ENCODE measurements at regions not wholly inside any gene's neighbourhood (a gene's known extent, or its start where the extent isn't known, plus 50 kb on each side); places are given as distances from the start of the nearest gene placed in this dataset.

DNA sequence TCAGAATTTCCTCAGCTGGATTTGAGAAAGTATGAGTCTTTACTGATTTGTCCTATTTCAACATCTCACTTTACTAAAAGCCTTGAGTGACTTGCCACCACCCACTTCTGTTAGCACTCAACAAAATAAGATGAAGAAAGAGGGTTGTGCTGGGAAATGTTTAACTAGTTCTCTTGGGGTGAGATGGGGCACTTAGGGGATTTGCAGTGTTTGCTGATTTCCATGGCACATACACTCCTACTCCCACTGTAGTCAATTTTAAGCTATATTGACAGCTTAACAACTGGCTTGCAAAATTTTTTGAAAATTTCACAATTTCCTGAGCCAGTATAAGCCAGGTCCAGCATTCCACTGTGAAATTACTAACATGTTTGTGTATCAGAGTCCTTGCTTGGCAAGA is 463.1 kb upstream of the ARHGEF26 start:
- no peak for DNase-seq (ENCODE audit: low spot score)

DNA sequence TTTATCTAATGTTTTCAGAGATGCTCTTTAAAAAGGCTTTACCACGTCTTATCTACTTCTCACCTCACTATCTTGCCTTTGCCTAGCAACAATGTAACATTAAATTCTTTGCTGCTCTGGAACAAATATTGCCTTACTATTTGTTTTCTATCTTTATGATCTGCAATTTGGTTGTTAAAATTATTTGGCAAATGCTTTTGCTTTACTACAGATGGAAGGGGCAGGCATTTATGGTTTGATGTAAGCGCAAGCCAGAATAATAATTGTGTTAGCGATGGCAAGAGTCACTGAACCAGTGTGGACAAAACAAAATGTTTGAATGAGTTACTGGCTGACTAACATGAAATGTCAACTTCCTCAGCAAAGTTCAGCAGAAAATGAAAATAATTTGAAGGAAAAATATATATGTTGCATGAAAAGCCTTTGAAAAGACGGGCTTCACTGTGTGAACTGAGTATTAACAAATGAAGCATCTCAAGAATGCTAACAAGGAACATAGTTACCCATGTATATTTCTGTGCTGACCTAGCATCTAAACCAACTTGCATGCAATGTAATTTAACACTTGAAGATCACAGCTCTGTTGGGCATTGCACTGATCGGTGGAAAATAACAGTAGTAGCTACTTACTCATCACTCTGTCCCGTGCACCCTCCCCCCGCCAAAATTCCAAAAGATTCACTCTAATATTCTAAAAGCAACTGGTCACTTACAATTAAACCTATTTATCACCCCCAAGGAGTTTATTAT is 454.0 kb upstream of the ARHGEF26 start:
- DNase-seq (ENCODE audit: low spot score): no peak

DNA sequence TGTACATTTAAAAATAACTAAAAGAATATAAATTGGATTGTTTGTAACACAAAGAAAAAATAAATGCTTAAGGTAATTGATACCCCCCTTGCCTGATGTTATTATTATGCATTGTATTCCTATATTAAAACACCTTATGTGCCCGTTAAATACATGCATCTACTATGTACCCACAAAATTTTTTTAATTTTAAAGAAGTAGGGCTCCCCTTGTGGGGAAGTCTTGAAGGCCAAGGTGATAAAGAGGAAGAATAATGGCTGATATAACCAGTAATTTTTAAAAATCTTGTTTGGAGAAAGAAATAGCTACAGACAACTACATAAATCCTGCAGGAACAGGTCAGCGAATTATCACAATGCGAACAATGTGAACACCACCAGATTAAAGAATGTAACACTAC is 451.7 kb upstream of the ARHGEF26 start:
- DNase-seq (ENCODE audit: low spot score): no peak

DNA sequence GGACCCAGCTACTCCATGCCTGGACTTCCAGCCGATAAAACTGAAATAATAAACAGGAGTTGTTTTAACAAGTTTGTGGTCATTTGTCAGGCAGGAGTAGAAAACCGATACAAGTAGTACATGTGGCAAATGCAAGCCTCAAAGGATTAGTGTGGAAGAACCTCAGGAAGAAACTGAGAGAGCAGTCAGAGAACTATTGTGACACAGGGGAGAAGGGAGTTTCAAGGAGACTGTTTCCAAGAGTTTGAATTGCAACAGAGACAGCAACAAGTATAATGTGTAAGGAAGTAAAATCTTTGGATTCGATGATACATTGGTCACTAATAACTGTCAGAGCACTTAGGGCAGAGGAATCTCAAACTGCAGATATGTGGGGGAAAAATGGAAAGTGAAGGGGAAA is 450.6 kb upstream of the ARHGEF26 start:
- no peak for DNase-seq (ENCODE audit: low spot score)

DNA sequence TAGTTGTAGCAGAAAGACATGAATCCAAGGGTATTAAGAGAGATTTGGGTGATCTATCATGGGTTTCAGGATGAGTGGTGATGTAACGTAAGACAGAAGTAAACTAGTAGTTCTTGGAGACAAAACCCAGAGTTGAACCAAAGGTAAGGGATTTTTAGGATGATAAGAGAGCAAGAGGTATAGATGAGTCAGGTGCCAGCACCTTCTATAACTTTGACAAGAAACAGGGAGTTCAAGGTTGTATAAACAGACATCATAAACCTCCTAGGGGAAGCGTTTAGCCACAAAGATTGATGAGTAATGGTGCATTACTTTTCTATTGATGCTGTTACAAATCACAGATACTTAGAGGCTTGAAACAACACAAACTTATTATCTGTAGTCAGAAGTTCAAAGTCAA is 447.3 kb upstream of the ARHGEF26 start:
- DNase-seq (ENCODE audit: low spot score): no peak

DNA sequence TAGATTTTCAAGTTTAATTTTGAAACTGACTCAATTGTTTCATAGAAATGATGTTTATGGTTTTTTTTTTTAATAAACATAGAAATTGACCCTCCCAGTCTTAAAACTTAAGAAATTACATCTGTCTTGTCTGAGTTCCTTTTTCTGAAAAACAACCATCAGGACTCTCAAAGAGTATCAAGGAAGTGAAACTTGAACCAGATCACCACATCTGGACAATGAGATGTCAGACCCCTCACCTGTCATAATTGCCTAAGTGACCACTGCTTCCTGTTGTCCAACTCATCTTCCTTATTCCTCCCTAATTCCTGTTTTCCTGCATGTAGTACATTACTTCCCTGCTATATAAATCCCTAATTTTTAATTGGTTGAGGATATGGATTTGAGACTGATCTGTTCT is 441.5 kb upstream of the ARHGEF26 start:
- no peak for DNase-seq (ENCODE audit: low spot score)

DNA sequence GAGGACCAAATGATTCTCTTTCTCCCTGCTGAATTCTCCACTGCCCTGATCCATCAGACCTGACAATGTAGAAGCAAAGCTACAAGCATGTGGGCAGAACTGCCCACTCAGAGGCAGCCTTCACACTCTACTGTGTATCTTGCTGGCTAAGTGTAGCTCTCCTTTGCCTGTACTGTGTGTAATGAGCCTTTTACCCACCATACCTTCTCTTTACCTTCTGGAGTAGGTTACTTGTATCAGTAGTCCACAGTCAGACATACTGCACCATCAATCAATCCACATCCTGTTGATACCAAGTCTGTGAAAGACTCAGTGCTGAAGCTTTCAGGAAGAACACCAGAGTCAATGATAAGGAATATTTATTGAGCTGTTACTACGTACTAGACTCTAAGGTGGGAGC is 440.7 kb upstream of the ARHGEF26 start:
- DNase-seq (ENCODE audit: low spot score): no peak

DNA sequence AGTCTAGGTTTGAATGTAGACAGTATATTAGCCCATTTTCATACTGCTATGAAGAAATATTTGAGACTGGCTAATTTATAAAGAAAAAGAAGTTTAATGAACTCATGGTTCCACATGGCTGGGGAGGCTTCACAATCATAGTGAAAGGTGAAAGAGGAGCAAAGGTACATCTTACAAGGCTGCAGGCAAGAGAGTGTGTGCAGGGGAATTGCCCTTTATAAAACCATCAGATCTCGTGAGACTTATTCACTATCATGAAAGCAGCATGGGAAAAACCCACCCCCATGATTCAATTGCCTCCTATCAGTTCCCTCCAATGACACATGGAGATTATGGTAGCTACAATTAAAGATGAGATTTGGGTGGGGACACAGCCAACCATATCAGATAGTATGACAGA is 440.1 kb upstream of the ARHGEF26 start:
- DNase-seq (ENCODE audit: low spot score): no peak

DNA sequence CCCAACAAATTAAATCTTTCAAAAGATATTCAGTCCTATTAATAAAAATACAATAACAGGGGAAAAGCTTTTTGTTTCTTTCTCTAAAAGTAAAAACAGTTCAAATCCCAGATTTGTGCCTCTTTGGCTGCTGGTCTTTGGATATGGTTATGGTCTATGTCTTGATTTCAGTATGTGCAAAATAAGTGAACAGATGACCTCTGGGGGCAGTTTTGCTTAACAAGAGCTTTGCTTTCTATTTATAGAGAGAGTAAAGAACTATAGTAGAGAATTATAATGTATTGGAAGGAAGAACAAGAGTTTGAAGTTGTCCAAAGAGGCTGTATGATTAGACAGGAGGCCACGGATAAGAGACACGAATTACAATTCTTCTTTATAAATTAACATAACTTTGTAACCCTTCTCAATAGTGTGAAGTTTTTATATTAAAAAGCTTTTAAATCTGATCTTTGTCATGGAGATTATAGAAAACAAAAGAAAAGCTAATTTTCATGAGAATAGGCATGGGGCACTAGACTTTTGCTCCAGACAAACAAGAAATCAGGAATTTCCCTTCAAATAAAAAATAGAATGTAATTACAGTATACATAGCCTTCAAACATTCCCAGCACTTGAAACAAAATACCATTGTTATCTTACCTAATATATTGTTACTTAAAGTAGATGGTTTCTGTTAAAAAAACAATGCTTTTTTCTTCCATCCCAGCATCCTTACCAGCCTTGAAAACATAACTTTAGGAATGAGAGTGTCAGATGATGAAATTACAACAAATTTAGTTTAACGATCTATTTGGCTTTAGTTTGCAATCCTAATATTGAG is 432.7 kb upstream of the ARHGEF26 start:
- DNase-seq (ENCODE audit: low spot score): no peak

DNA sequence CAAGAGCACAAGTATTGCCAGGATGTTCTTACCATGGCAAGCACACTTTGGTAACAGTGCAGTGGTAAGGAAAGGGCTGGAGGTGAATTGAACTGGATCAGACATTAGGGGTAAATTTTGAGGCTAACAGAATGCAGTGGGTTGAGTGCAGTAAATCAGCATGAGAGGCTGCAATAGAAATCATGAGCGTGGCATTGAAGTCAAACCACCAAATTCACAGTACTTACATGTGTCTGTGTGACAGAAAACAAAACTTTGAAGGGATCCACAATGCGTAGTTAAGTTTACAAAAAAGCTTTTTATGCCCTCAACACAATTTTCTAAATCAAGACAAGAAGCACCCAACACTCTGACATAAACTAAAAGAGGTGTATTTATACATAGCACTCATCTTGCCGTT is 428.0 kb upstream of the ARHGEF26 start:
- DNase-seq (ENCODE audit: low spot score): no peak

DNA sequence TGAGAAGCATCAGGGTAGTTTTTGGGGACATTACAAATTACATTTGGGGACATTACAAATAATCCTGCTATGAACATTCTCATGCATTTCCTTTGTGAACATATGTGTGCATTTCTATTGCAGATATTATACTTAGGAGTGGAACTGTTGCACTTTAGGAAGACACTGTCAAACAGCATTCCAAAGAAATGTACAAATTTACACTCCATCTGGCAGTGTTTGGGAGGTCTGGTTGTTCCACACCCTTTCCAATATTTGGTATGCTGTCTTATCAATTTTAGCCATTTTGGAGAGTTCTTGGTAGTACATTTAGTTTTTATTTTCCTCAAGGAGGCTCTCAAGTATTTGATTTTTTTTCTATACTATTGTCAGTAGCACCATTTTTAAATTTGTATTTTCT is 419.1 kb upstream of the ARHGEF26 start:
- DNase-seq (ENCODE audit: low spot score): no peak

DNA sequence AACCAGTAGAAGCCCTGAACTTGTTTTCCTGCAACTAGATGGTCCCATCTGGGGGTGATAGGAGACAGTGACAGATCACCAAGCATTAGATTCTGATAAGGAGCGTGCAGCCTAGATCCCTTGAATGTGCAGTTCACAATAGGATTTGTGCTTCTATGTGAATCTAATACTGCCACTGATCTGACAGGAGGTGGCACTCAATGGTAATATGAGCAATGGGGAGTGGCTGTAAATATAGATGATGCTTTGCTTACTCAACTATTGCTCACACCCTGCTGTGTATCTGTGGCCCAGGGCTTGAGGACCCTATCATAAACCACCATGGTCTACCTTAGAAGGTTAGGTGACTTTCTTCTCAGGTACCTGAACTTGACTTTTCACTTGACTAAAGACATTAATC is 417.1 kb upstream of the ARHGEF26 start:
- no peak for DNase-seq (ENCODE audit: low spot score)

DNA sequence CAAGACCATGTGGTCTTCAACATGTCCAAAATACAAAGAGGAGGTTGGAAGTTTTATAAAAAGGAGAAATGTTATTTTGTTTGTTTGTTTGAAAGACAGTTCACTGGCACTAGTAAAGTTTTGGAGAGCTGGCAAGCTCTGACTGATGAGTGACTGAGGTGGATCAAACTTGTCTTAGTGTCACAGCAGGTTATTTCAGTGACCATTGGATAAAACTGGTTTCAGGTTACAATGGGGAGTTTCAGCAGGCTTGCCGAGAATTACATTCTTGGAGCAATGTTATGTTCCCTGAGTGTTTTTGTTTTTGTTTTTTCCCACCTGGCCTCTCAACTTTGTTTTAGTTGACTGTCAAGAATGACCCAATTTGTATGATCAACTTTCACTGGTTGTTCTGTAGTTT is 414.5 kb upstream of the ARHGEF26 start:
- no peak for DNase-seq (ENCODE audit: low spot score)

DNA sequence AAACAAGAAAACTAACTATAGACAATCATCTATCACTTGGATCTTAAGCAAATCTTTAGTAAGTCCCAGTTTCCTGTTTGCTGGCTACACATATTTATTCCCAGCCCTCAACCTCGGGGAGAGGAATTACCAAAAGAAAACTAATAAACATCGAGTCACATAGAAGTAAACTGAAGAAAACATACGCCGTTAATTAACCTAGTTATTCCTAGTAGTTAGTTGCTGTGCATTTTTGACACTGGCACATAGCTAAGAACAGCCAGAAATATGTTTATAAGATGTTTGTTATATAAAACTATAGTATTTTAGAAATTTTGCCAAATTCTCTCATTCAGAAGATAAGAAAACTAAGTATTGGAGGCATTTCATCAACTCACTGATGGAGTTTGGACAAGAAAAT is 407.2 kb upstream of the ARHGEF26 start:
- no peak for DNase-seq (ENCODE audit: low spot score)

DNA sequence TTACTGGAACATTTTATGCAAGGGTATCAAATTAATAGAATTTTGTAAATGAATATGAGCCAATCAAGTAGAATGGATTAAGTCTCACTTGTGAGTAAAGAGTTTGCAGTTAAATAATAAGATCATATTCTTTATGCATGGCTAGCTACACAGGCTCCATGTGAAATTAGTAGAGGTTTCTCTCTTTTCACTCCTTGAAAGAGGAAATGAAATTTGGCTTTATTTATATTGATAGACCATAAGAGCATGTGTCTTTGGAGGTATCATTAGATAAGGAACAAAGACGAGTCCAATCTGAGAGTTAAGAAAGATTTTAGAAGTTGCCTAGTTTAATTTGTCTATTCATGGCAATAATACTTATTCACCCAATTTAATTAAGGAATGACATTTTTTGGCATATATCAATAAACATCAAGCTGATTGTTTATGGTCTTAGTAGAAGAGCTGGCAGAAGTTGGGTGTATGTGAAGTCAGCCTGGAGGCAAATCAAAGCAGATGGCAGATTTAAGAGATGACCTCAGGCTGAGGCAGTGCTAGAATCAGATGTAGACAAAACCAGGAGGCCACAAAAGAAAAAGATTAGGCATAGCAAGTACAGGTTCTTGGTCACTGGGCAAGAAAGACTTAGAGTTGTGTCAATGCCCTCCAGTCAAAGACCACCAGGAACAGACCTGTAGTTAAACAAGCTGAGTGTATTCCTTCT is 406.5 kb upstream of the ARHGEF26 start:
- no peak for DNase-seq (ENCODE audit: low spot score)

DNA sequence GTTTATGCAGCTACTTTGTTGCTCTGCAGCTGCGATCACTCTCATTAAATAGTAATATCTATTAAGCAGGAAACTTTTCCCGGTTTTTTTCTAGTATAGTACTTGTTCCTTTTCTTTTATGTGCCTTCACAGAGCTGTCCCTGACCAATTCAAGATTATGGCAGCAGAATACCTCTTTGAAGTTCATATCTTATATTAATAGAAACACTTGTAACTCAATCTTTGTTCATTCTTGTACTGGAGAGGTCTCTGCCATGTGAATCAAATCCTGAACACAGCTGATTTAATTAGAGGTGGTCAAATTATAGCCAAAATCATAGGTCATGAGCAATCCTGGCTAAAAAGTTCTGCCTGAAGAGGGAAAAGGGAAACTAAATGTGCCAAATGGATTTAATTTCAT is 399.0 kb upstream of the ARHGEF26 start:
- no peak for DNase-seq (ENCODE audit: low spot score)

DNA sequence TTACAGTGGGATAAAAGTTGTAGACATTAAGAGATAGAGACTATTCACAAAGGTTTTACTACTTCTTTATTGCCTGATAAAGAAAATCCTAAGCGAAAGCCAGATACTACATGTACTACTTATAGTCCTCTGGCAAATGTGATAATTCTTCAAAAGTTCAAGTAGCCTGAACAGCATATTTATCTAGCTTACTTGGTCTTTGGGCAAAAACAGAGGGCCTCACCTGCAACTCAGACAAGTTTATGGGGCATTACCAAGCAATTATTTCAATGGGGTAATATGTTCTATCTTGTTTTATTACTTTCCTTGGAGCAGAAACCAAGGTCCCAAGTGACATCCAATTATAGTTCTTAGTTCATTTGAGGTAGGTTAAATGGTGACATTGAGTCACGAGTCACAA is 390.1 kb upstream of the ARHGEF26 start:
- no peak for DNase-seq (ENCODE audit: low spot score)

DNA sequence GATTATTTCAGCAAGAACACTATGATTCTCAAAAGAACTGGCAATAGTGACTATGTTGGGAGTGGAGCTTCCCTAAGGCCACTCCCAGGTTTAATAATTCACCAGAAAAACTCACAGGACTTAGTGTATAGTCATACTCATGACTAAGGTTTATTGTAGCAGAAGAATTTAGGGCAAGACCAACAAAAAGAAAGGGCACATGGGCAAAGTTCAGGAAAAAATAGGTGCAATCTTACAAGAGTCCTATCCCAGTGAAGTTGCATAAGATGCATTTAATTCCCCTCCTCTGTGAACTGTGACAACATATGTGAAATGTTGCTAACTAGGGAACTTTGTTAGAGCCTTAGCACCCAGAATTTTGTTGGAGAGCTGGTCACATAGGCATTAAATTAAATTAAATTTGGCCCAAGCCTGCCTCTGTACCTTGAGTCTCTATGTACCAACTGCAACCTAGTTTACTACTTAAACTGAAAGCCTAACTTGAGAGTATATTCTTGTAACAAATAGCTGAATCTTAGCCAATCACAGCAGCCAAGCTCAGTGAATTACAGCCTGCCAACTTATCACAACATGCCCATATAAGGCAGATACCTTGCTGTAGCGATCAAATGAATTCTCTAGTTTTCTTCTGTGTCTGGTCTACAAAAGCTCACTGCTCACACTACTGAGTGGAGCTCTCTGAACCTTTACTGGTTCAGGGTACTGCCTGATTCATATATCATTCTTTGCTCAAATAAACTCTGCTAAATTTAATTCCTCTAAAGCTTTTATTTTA is 386.2 kb upstream of the ARHGEF26 start:
- no peak for DNase-seq (ENCODE audit: low spot score)

DNA sequence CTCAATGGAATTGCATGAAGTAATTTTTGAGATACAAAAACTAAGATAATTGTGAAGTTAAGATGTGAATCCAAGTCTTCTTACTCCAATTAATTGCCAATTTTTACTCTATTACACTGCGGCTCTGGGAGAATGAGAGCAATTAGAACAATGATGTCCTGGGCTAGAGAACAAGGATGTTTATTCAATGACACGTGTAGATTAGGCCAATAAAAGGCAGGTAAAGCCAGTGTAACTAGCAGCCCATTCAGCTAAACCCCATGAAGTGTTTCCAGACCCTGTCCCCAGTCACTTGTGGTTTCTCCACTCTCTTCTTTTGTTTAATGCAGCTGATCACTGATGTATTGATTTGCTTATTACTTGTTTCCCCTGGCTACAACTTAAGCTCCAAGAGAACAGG is 381.1 kb upstream of the ARHGEF26 start:
- DNase-seq (ENCODE audit: low spot score): no peak

DNA sequence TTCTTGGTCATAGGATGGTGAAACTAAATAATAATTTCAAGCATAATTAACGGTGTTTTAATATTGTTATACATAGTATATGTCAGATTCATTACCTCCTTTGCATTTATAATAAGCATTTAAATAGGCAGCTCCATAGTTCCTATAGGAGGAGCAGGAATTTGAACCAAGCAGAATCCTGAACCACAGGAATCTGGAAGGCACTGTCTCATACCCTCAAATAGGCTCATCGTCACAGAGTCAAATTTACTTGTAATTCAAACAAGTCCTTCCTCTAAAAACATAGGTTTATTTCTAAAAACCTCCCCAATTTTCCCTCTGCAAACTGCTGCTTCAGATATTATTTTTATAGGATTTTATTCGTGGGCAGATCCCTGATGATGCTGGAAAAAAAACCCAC is 376.3 kb upstream of the ARHGEF26 start:
- DNase-seq (ENCODE audit: low spot score): no peak

DNA sequence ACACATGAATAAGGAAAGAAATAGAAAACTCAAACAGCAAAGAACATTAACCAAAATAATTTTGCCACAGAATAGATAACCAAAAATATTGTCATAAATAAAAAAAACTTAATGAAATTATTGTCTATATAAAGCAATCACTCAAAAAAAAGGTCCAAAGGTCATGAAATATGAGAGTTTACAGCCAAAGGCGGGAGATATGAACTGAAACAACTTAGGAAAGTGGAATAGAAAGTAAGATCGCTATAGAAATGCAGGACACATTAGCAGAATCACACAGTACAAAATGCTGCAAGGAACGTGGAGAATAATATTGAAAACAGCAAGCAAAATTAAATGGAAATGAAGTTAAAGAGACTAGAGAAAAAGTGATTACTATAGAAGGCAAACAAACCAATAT is 375.0 kb upstream of the ARHGEF26 start:
- DNase-seq (ENCODE audit: low spot score): no peak

DNA sequence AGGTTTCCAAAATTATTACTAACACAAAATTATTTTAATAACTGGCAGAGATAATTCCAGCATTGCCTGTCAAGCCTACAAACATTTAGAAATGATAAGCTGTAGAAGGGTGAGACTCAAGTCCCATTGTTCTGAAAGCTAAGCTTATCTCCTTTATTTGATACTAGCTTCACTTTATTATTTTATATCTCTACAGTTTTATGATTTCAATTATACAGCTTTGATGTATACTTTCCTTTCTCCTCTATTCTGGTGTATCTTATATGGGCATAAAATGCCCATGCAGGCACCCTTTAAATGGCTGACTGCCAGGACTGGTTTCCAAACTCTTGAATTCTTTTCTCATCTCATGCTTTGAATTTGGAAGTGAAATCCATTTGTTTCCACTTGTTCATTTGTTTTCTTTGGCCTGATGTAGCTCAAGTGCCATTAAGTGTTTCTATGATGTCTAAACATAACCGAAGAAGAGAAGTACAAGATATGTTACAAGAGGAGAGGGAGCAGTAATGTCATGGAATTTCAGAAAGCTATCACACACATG is 372.1 kb upstream of the ARHGEF26 start:
- DNase-seq (ENCODE audit: low spot score): no peak

All from D341Med (cell line).